ENCODE measurements at regions not wholly inside any gene's neighbourhood (a gene's known extent, or its start where the extent isn't known, plus 50 kb on each side); places are given as distances from the start of the nearest gene placed in this dataset.
A peak's percentile ranks its signal among the peaks of the same experiment; 100 is the strongest.

GRCh38 chr12:46449316-46449715 is 76.7 kb upstream of the SLC38A2 start:
- DNase-seq (ENCODE audit: extremely low read depth in 1 of 11, low read depth in 9 of 11, low spot score in 4 of 11) = no peak

GRCh38 chr12:46446645-46447044 is 74.1 kb upstream of the SLC38A2 start:
- peak in 2 of 11 donors; percentile 41 to 58 for DNase-seq (ENCODE audit: extremely low read depth in 1 of 11, low read depth in 9 of 11, low spot score in 4 of 11)

- DNase-seq (ENCODE audit: extremely low read depth in 1 of 11, low read depth in 9 of 11, low spot score in 4 of 11) = no peak
Observed at GRCh38 chr12:46445551-46446235, 73.1 kb upstream of the SLC38A2 start.

- no peak for DNase-seq (ENCODE audit: extremely low read depth in 1 of 11, low read depth in 9 of 11, low spot score in 4 of 11)
Observed at GRCh38 chr12:46445093-46445492, 72.5 kb upstream of the SLC38A2 start.

GRCh38 chr12:46443594-46444263 is 71.2 kb upstream of the SLC38A2 start:
- DNase-seq (ENCODE audit: extremely low read depth in 1 of 11, low read depth in 9 of 11, low spot score in 4 of 11) = no peak

- DNase-seq (ENCODE audit: extremely low read depth in 1 of 11, low read depth in 9 of 11, low spot score in 4 of 11) = no peak
Observed at GRCh38 chr12:46442738-46443137, 70.2 kb upstream of the SLC38A2 start.

- DNase-seq (ENCODE audit: extremely low read depth in 1 of 11, low read depth in 9 of 11, low spot score in 4 of 11) = no peak
Observed at GRCh38 chr12:46442239-46442638, 69.7 kb upstream of the SLC38A2 start.

- no peak for DNase-seq (ENCODE audit: extremely low read depth in 1 of 11, low read depth in 9 of 11, low spot score in 4 of 11)
Observed at GRCh38 chr12:46439793-46440511, 67.4 kb upstream of the SLC38A2 start.

GRCh38 chr12:46438719-46439319 is 66.2 kb upstream of the SLC38A2 start:
- no peak for DNase-seq (ENCODE audit: extremely low read depth in 1 of 11, low read depth in 9 of 11, low spot score in 4 of 11)

GRCh38 chr12:46438256-46438655 is 65.7 kb upstream of the SLC38A2 start:
- no peak for DNase-seq (ENCODE audit: extremely low read depth in 1 of 11, low read depth in 9 of 11, low spot score in 4 of 11)

GRCh38 chr12:46437469-46437868 is 64.9 kb upstream of the SLC38A2 start:
- no peak for DNase-seq (ENCODE audit: extremely low read depth in 1 of 11, low read depth in 9 of 11, low spot score in 4 of 11)

GRCh38 chr12:46436747-46437146 is 64.2 kb upstream of the SLC38A2 start:
- no peak for DNase-seq (ENCODE audit: extremely low read depth in 1 of 11, low read depth in 9 of 11, low spot score in 4 of 11)

- no peak for DNase-seq (ENCODE audit: extremely low read depth in 1 of 11, low read depth in 9 of 11, low spot score in 4 of 11)
Observed at GRCh38 chr12:46435625-46436024, 63.1 kb upstream of the SLC38A2 start.

- no peak for DNase-seq (ENCODE audit: extremely low read depth in 1 of 11, low read depth in 9 of 11, low spot score in 4 of 11)
Observed at GRCh38 chr12:46435029-46435428, 62.5 kb upstream of the SLC38A2 start.

- no peak for DNase-seq (ENCODE audit: extremely low read depth in 1 of 11, low read depth in 9 of 11, low spot score in 4 of 11)
Observed at GRCh38 chr12:46433829-46434228, 61.3 kb upstream of the SLC38A2 start.

GRCh38 chr12:46432325-46432724 is 59.8 kb upstream of the SLC38A2 start:
- DNase-seq (ENCODE audit: extremely low read depth in 1 of 11, low read depth in 9 of 11, low spot score in 4 of 11) = no peak

GRCh38 chr12:46430340-46430948 is 57.9 kb upstream of the SLC38A2 start:
- no peak for DNase-seq (ENCODE audit: extremely low read depth in 1 of 11, low read depth in 9 of 11, low spot score in 4 of 11)
